ENCODE measurements at regions not wholly inside any gene's neighbourhood (a gene's known extent, or its start where the extent isn't known, plus 50 kb on each side); places are given as distances from the start of the nearest gene placed in this dataset.

- no peak for DNase-seq (ENCODE audit: low read depth)
- TF ChIP-seq CTCF (conservative IDR thresholded peaks at IDR 0.05; ENCODE audit: low read depth, low read length), result no peak
- H3K4me3 ChIP-seq (ENCODE audit: low read length), result no peak overlapping the region
Observed at GRCh38 chr9:99731950-99732349, 89.7 kb upstream of the NR4A3 start.

- no peak overlapping the region for H3K4me3 ChIP-seq (ENCODE audit: low read length)
- TF ChIP-seq CTCF (conservative IDR thresholded peaks at IDR 0.05; ENCODE audit: low read depth, low read length), result no peak
- DNase-seq (ENCODE audit: low read depth), result no peak
Observed at GRCh38 chr9:99732715-99733114, 89.0 kb upstream of the NR4A3 start.

- TF ChIP-seq CTCF (conservative IDR thresholded peaks at IDR 0.05; ENCODE audit: low read depth, low read length), result no peak
- DNase-seq (ENCODE audit: low read depth), result no peak
- no peak overlapping the region for H3K4me3 ChIP-seq (ENCODE audit: low read length)
Observed at GRCh38 chr9:99735041-99735440, 86.6 kb upstream of the NR4A3 start.

- TF ChIP-seq CTCF (conservative IDR thresholded peaks at IDR 0.05; ENCODE audit: low read depth, low read length), result no peak
- no peak for DNase-seq (ENCODE audit: low read depth)
- H3K4me3 ChIP-seq (ENCODE audit: low read length), result no peak overlapping the region
Observed at GRCh38 chr9:99736291-99736690, 85.4 kb upstream of the NR4A3 start.

- no peak for DNase-seq (ENCODE audit: low read depth)
- no peak for TF ChIP-seq CTCF (conservative IDR thresholded peaks at IDR 0.05; ENCODE audit: low read depth, low read length)
Observed at GRCh38 chr9:99737649-99738048, 84.0 kb upstream of the NR4A3 start.

GRCh38 chr9:99743006-99743405 lies 78.7 kb upstream of the NR4A3 start:
- DNase-seq (ENCODE audit: low read depth), result no peak

More at GRCh38 chr9:99737649-99738048, 84.0 kb upstream of the NR4A3 start:
- H3K4me3 ChIP-seq (ENCODE audit: low read length), result no peak overlapping the region

More at GRCh38 chr9:99743006-99743405, 78.7 kb upstream of the NR4A3 start:
- TF ChIP-seq CTCF (conservative IDR thresholded peaks at IDR 0.05; ENCODE audit: low read depth, low read length), result no peak
- no peak overlapping the region for H3K4me3 ChIP-seq (ENCODE audit: low read length)
